Coronary artery (tissue), 2 donors: ENCODE measurements at regions not wholly inside any gene's neighbourhood (a gene's known extent, or its start where the extent isn't known, plus 50 kb on each side); places are given as distances from the start of the nearest gene placed in this dataset.

Experiments used
- DNase-seq: peaks from one replicate; pipeline ENCODE4 v3.0.0-alpha.2; 2017; ENCODE audit warnings: low spot score
- H3K27ac ChIP-seq, 2 donors: fragments of 200-600 bp; sonication (generic); one replicate each; pipeline ENCODE4 v1.5.1; 2016 to 2019
- H3K4me3 ChIP-seq: fragments of 200-600 bp; sonication (generic); 2 replicates; pipeline ENCODE4 v1.5.1; 2016; ENCODE audit warnings: mild to moderate bottlenecking, moderate library complexity
- TF ChIP-seq, protein P1 (sequence below): fragments of 200-600 bp; sonication (generic); IDR thresholded peaks from one replicate; pipeline ENCODE4 v1.5.1; 2019; ENCODE audit warnings: antibody characterized with exemption

DNA sequence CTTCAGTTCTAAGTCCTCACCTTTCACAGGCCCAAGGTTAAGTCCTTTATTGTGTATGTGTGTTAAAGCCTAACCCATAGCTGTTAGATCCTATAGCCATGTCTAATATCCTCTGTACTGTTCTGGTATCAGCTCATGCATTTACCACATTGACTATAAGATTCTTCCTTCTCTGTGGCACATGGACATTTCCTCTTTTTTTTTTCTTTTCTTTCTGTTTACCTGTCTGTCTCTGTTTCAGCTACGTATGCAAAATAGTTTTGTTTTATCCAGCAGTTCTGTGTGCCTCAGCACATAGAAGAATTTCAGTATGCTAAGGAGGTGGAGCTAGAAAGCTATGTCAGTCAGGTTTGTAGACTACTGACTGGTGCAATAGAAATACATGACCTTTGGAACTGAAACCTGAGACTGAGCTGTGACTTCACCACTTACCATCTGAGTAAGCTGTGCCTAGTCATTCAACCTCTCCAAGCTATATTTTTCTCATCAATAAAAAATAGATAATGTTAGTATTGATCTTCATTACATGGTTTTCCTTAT, 155.6 kb upstream of the VLDLR start:
- H3K4me3 ChIP-seq, result no peak overlapping the region
- no peak for DNase-seq
- H3K27ac ChIP-seq, result no peak overlapping the region
- TF ChIP-seq, protein P1, sequence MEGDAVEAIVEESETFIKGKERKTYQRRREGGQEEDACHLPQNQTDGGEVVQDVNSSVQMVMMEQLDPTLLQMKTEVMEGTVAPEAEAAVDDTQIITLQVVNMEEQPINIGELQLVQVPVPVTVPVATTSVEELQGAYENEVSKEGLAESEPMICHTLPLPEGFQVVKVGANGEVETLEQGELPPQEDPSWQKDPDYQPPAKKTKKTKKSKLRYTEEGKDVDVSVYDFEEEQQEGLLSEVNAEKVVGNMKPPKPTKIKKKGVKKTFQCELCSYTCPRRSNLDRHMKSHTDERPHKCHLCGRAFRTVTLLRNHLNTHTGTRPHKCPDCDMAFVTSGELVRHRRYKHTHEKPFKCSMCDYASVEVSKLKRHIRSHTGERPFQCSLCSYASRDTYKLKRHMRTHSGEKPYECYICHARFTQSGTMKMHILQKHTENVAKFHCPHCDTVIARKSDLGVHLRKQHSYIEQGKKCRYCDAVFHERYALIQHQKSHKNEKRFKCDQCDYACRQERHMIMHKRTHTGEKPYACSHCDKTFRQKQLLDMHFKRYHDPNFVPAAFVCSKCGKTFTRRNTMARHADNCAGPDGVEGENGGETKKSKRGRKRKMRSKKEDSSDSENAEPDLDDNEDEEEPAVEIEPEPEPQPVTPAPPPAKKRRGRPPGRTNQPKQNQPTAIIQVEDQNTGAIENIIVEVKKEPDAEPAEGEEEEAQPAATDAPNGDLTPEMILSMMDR, result no peak

DNA sequence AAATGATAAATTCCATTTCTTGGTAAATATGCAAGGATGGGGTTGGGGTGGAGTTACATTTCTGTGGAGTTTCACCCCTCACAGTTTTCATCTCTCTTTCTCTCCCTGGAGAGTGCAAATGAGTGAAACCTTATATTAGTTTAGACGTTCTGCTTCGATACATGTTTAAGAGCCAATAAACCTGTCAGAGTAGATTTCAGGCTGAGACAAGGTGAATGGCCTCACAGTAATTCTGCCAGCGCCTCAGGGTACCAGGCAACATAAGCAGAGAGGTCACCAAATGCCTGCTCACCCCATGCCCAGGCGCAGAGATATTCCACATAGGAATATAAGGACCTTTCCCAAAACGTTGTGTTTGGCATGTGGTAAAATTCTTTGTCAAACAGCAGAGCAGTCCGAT, 154.9 kb upstream of the VLDLR start:
- no peak for DNase-seq
- TF ChIP-seq, protein P1, result no peak
- Histone ChIP-seq H3K27ac (no peak overlapping the region), H3K4me3 (no peak overlapping the region)

DNA sequence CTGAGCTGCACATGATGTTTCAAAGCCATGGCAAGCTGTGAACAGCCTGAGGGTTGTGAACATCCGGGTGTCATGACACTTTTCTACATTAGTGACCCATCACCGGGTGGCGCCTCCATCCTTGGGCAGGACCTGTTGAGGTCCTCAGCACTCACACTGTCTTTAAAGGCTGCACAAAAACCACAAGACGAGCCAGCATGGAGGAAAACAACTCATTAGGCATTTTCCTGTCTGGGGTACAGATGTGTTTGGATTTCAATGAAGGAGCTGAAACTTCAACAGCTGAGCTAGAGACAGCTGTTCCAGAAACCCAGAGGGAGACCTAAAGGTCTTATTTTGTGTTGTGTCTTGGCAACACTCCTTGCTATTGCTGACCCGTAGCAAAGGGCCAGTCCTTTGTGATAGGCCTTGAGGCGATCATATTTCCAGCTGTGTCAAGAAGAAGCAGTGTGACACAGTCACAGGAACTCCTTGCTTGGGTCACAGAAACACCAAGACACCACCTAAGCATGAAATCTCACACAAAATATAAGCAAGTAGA, 151.8 kb upstream of the VLDLR start:
- TF ChIP-seq, protein P1, result no peak
- H3K27ac ChIP-seq, result no peak overlapping the region
- no peak overlapping the region for H3K4me3 ChIP-seq
- DNase-seq, result no peak

DNA sequence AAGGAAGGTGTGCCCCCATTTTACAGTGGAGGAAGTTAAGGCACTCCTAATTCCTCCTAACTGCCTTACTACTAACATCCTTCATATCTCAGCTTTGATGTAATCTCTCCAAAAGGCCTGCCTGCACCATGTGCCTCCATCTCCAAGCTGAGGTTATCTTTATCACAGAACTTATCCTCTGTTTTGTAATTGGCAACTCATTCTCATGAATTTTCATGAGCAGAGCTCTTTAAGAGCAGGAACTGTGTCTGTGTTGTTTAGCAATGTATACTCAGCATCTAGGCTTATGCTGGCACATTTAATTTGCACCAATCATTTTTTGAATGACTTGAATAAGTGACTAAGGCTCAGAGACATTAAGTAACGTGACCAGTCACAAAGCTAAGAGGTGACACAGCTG, 147.9 kb upstream of the VLDLR start:
- Histone ChIP-seq H3K4me3 (no peak overlapping the region), H3K27ac (no peak overlapping the region)
- TF ChIP-seq, protein P1, result no peak
- no peak for DNase-seq

DNA sequence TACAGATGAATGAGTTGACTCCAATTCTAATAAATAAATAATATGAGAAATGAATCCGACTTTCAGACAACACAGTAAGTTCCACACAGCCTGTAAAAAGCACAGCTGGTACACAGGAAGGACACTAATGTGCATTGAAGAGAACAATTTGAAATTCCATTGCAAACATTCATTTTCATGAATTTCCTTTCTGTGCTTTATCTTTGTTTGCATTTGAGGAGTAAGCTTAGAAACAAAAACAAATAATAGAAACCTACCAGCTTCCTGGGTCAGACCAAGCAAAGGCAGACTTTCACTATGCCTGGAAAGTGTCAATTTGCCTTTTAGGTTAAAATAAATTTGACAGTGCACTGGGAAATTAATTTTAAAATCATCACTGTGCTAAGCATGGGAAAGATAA, 143.8 kb upstream of the VLDLR start:
- TF ChIP-seq, protein P1, result no peak
- Histone ChIP-seq H3K27ac (no peak overlapping the region), H3K4me3 (no peak overlapping the region)
- no peak for DNase-seq

DNA sequence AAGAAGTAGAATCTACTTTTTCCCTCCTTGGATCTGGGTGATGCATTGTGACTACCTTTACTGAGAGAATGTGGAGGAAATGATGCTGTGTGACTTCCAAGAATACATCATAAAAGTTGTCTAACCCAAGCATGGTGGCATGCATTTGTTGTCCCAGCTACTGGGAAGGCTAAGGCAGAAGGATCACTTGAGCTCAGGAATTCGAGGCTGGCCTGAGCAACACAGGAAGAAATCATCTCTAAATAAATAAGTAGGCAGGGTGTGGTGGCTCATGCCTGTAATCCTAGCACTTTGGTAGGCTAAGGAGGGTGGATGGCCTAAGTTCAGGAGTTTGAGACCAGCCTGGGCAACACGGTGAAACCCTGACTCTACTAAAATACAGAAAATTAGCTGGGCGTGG, 143.2 kb upstream of the VLDLR start:
- DNase-seq, result no peak
- TF ChIP-seq, protein P1, result no peak
- no peak overlapping the region for H3K27ac ChIP-seq
- H3K4me3 ChIP-seq, result no peak overlapping the region

DNA sequence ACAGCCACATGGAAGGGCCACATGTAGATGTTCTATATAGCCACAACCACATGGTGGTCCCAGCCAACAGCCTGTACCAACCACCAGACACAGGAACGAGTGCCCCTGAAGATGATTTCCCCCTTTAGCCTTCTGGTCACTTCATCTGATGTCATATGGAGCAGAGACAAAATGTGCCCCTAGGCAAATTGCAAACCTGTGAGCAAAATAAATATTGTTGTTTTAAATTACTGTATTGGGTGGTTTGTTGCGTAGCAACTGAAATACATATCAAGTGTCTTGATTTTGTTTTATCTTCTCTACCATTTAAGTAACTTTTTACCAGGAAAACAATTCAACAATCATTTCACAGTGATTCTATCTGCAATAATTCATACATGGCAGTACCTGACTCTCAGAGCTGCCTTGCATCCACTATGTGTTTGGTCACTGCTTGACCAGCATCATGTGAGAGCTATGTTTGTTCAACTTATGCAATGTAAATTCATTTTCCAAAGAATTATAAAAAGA, 142.5 kb upstream of the VLDLR start:
- H3K4me3 ChIP-seq, result no peak overlapping the region
- DNase-seq, result no peak
- TF ChIP-seq, protein P1, result no peak
- H3K27ac ChIP-seq, result no peak overlapping the region
